Kasumi-1 (cell line): ENCODE measurements at regions not wholly inside any gene's neighbourhood (a gene's known extent, or its start where the extent isn't known, plus 50 kb on each side); places are given as distances from the start of the nearest gene placed in this dataset.
"Not testable (repeated sequence)": the region's sequence is repeated elsewhere in the genome, so short reads cannot be mapped to it uniquely, and the experiment has no call there.

ENCODE experiments used
- DNase-seq, 2 experiments: peaks; one replicate each; lab custom pipeline; 2025; lab: John Stamatoyannopoulos, UW

- DNase-seq, result no peak
Measured at GRCh38 chr5:111976705-111977435, 219.9 kb upstream of the NREP start.

- no peak for DNase-seq
Measured at GRCh38 chr5:111975133-111975532, 218.1 kb upstream of the NREP start.

- no peak for DNase-seq
Measured at GRCh38 chr5:111973961-111974360, 217.0 kb upstream of the NREP start.

GRCh38 chr5:111972548-111972947 is 215.6 kb upstream of the NREP start:
- DNase-seq, result no peak

- DNase-seq, result no peak
Measured at GRCh38 chr5:111972080-111972479, 215.1 kb upstream of the NREP start.

- DNase-seq, result no peak
Measured at GRCh38 chr5:111968459-111968858, 211.5 kb upstream of the NREP start.

GRCh38 chr5:111967463-111967862 is 210.5 kb upstream of the NREP start:
- DNase-seq, result no peak

GRCh38 chr5:111966290-111966689 is 209.3 kb upstream of the NREP start:
- DNase-seq, result no peak

GRCh38 chr5:111963555-111963954 is 206.6 kb upstream of the NREP start:
- DNase-seq, result no peak

- DNase-seq, result no peak
Measured at GRCh38 chr5:111962906-111963305, 205.9 kb upstream of the NREP start.

- DNase-seq, result no peak
Measured at GRCh38 chr5:111961862-111962261, 204.9 kb upstream of the NREP start.

- no peak for DNase-seq
Measured at GRCh38 chr5:111960476-111961215, 203.7 kb upstream of the NREP start.

GRCh38 chr5:111958851-111959250 is 201.9 kb upstream of the NREP start:
- no peak for DNase-seq

- not testable (repeated sequence) for DNase-seq
Measured at GRCh38 chr5:111956765-111957164, 199.8 kb upstream of the NREP start.

- no peak for DNase-seq
Measured at GRCh38 chr5:111954516-111955395, 197.8 kb upstream of the NREP start.

GRCh38 chr5:111953351-111954127 is 196.5 kb upstream of the NREP start:
- DNase-seq, result no peak

- DNase-seq, result no peak
Measured at GRCh38 chr5:111952555-111952954, 195.6 kb upstream of the NREP start.

- no peak for DNase-seq
Measured at GRCh38 chr5:111950660-111951059, 193.7 kb upstream of the NREP start.

- no peak for DNase-seq
Measured at GRCh38 chr5:111948092-111948841, 191.3 kb upstream of the NREP start.

- no peak for DNase-seq
Measured at GRCh38 chr5:111946556-111946955, 189.6 kb upstream of the NREP start.

GRCh38 chr5:111945535-111945934 is 188.5 kb upstream of the NREP start:
- no peak for DNase-seq
